ENCODE measurements at regions not wholly inside any gene's neighbourhood (a gene's known extent, or its start where the extent isn't known, plus 50 kb on each side); places are given as distances from the start of the nearest gene placed in this dataset.
"Not testable (repeated sequence)": the region's sequence is repeated elsewhere in the genome, so short reads cannot be mapped to it uniquely, and the experiment has no call there.

- no peak for DNase-seq (ENCODE audit: low read depth, low spot score)
- CTCF ChIA-PET, result no interaction called here
- TF ChIP-seq CTCF (IDR thresholded peaks at IDR 0.05; ENCODE audit: insufficient read depth, low read length, missing control alignments), result no peak
- POLR2A ChIA-PET, result no interaction called here
- no peak overlapping the region for H3K4me3 ChIP-seq (ENCODE audit: low read depth, low read length)
These were observed 128.4 kb downstream of the AGTR2 start for GRCh38 chrX:116298956-116299355.

- H3K4me3 ChIP-seq (ENCODE audit: low read depth, low read length), result no peak overlapping the region
- TF ChIP-seq CTCF (IDR thresholded peaks at IDR 0.05; ENCODE audit: insufficient read depth, low read length, missing control alignments), result no peak
- CTCF ChIA-PET, result no interaction called here
- DNase-seq (ENCODE audit: low read depth, low spot score), result no peak
- POLR2A ChIA-PET, result no interaction called here
These were observed 130.2 kb upstream of the SLC6A14 start for GRCh38 chrX:116306218-116306617.

- CTCF ChIA-PET, result no interaction called here
- no peak overlapping the region for H3K4me3 ChIP-seq (ENCODE audit: low read depth, low read length)
- TF ChIP-seq CTCF (IDR thresholded peaks at IDR 0.05; ENCODE audit: insufficient read depth, low read length, missing control alignments), result no peak
- DNase-seq (ENCODE audit: low read depth, low spot score), result no peak
- POLR2A ChIA-PET, result no interaction called here
These were observed 119.0 kb upstream of the SLC6A14 start for GRCh38 chrX:116317409-116317808.

- DNase-seq (ENCODE audit: low read depth, low spot score), result no peak
- H3K4me3 ChIP-seq (ENCODE audit: low read depth, low read length), result no peak overlapping the region
- ChIA-PET CTCF (no interaction called here), POLR2A (no interaction called here)
- TF ChIP-seq CTCF (IDR thresholded peaks at IDR 0.05; ENCODE audit: insufficient read depth, low read length, missing control alignments), result no peak
These were observed 117.7 kb upstream of the SLC6A14 start for GRCh38 chrX:116318672-116319071.

- ChIA-PET CTCF (no interaction called here), POLR2A (no interaction called here)
- H3K4me3 ChIP-seq (ENCODE audit: low read depth, low read length), result no peak overlapping the region
- DNase-seq (ENCODE audit: low read depth, low spot score), result no peak
- TF ChIP-seq CTCF (IDR thresholded peaks at IDR 0.05; ENCODE audit: insufficient read depth, low read length, missing control alignments), result no peak
These were observed 114.7 kb upstream of the SLC6A14 start for GRCh38 chrX:116321711-116322110.

- H3K4me3 ChIP-seq (ENCODE audit: low read depth, low read length); POLR2A ChIA-PET; CTCF ChIA-PET; DNase-seq (ENCODE audit: low read depth, low spot score): not testable (repeated sequence)
These were observed 104.4 kb upstream of the SLC6A14 start for GRCh38 chrX:116332026-116332425.

- CTCF ChIA-PET; POLR2A ChIA-PET; DNase-seq (ENCODE audit: low read depth, low spot score); H3K4me3 ChIP-seq (ENCODE audit: low read depth, low read length): not testable (repeated sequence)
These were observed 101.6 kb upstream of the SLC6A14 start for GRCh38 chrX:116334797-116335196.

GRCh38 chrX:116339407-116339806 lies 97.0 kb upstream of the SLC6A14 start:
- no peak for TF ChIP-seq CTCF (IDR thresholded peaks at IDR 0.05; ENCODE audit: insufficient read depth, low read length, missing control alignments)
- POLR2A ChIA-PET, result no interaction called here
- CTCF ChIA-PET, result no interaction called here
- DNase-seq (ENCODE audit: low read depth, low spot score), result no peak
- no peak overlapping the region for H3K4me3 ChIP-seq (ENCODE audit: low read depth, low read length)

All from AG04449 (cell line).